WERI-Rb-1 (cell line): ENCODE measurements at regions not wholly inside any gene's neighbourhood (a gene's known extent, or its start where the extent isn't known, plus 50 kb on each side); places are given as distances from the start of the nearest gene placed in this dataset.

ENCODE experiments used
- DNase-seq: peaks from one replicate; pipeline ENCODE4 v3.0.0-alpha.2; 2020
- H3K27ac ChIP-seq: fragments of 250-450 bp; sonication (Bioruptor Pico); 2 replicates; pipeline ENCODE4 v1.5.1; 2020; ENCODE audit warnings: mild to moderate bottlenecking, moderate library complexity
- H3K27me3 ChIP-seq: fragments of 250-450 bp; sonication (Bioruptor Pico); 2 replicates; pipeline ENCODE4 v1.5.1; 2021; ENCODE audit warnings: mild to moderate bottlenecking, low read depth, moderate library complexity; ENCODE audit not compliant: insufficient read depth, severe bottlenecking
- H3K36me3 ChIP-seq: fragments of 250-450 bp; sonication (Bioruptor Pico); 2 replicates; pipeline ENCODE4 v1.5.1; 2020; ENCODE audit warnings: mild to moderate bottlenecking, moderate library complexity
- H3K4me3 ChIP-seq: 2 replicates; pipeline ENCODE4 v1.5.1; 2011; ENCODE audit warnings: low read depth, mild to moderate bottlenecking, control low read depth, low read length
- H3K9me3 ChIP-seq: fragments of 250-450 bp; sonication (Bioruptor Pico); 2 replicates; pipeline ENCODE4 v1.5.1; 2021; ENCODE audit warnings: mild to moderate bottlenecking, moderate library complexity; ENCODE audit not compliant: severe bottlenecking
- CTCF ChIP-seq: IDR thresholded peaks from 2 replicates; pipeline ENCODE4 v1.5.1; 2011; ENCODE audit warnings: low read depth, mild to moderate bottlenecking, control low read depth, inconsistent platforms, low read length

- Histone ChIP-seq H3K27ac (no peak overlapping the region), H3K4me3 (no peak overlapping the region), H3K9me3 (no peaks in the 10 kb centered on the region), H3K36me3 (no peaks in the 10 kb centered on the region), H3K27me3 (no peaks in the 10 kb centered on the region)
- DNase-seq = no peak
- no peak for TF ChIP-seq CTCF
Measured at GRCh38 chr9:96174371-96174770, 127.6 kb downstream of the HSD17B3 start.

- Histone ChIP-seq H3K36me3 (no peaks in the 10 kb centered on the region), H3K27ac (no peak overlapping the region), H3K4me3 (no peak overlapping the region), H3K9me3 (no peaks in the 10 kb centered on the region), H3K27me3 (no peaks in the 10 kb centered on the region)
- TF ChIP-seq CTCF = no peak
- DNase-seq = no peak
Measured at GRCh38 chr9:96173640-96174039, 128.3 kb downstream of the HSD17B3 start.

GRCh38 chr9:96172797-96173196, 129.2 kb downstream of the HSD17B3 start:
- no peak overlapping the region for H3K27ac ChIP-seq
- TF ChIP-seq CTCF = no peak
- no peaks in the 10 kb centered on the region for H3K27me3 ChIP-seq
- H3K9me3 ChIP-seq = no peaks in the 10 kb centered on the region
- no peaks in the 10 kb centered on the region for H3K36me3 ChIP-seq
- no peak for DNase-seq
- H3K4me3 ChIP-seq = no peak overlapping the region

- no peaks in the 10 kb centered on the region for H3K36me3 ChIP-seq
- no peak overlapping the region for H3K4me3 ChIP-seq
- DNase-seq = no peak
- no peak overlapping the region for H3K27ac ChIP-seq
- H3K27me3 ChIP-seq = no peaks in the 10 kb centered on the region
- H3K9me3 ChIP-seq = no peaks in the 10 kb centered on the region
- TF ChIP-seq CTCF = no peak
Measured at GRCh38 chr9:96171728-96172127, 130.2 kb downstream of the HSD17B3 start.

GRCh38 chr9:96169901-96170300, 132.1 kb downstream of the HSD17B3 start:
- no peak for DNase-seq
- H3K4me3 ChIP-seq = no peak overlapping the region
- H3K36me3 ChIP-seq = no peaks in the 10 kb centered on the region
- TF ChIP-seq CTCF = no peak
- no peaks in the 10 kb centered on the region for H3K27me3 ChIP-seq
- peaks cover 2% of the 10 kb centered on the region for H3K9me3 ChIP-seq
- H3K27ac ChIP-seq = no peak overlapping the region

- TF ChIP-seq CTCF = no peak
- Histone ChIP-seq H3K9me3 (peaks cover 2% of the 10 kb centered on the region), H3K4me3 (no peak overlapping the region), H3K27me3 (no peaks in the 10 kb centered on the region), H3K27ac (no peak overlapping the region), H3K36me3 (no peaks in the 10 kb centered on the region)
- DNase-seq = no peak
Measured at GRCh38 chr9:96169484-96169883, 132.5 kb downstream of the HSD17B3 start.
